ENCODE measurements at regions not wholly inside any gene's neighbourhood (a gene's known extent, or its start where the extent isn't known, plus 50 kb on each side); places are given as distances from the start of the nearest gene placed in this dataset.

GRCh38 chr7:52436278-52436677, 599.2 kb upstream of the POM121L12 start:
- TF ChIP-seq, protein P1, sequence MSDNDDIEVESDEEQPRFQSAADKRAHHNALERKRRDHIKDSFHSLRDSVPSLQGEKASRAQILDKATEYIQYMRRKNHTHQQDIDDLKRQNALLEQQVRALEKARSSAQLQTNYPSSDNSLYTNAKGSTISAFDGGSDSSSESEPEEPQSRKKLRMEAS (IDR thresholded peaks at IDR 0.05), result no peak
- TF ChIP-seq RAD21 (IDR thresholded peaks at IDR 0.05; ENCODE audit: low read depth), result no peak
- TF ChIP-seq EP300 (IDR thresholded peaks at IDR 0.05; ENCODE audit: borderline replicate concordance), result no peak
- TF ChIP-seq NFIC (IDR thresholded peaks at IDR 0.05), result no peak
- TF ChIP-seq, protein P2, sequence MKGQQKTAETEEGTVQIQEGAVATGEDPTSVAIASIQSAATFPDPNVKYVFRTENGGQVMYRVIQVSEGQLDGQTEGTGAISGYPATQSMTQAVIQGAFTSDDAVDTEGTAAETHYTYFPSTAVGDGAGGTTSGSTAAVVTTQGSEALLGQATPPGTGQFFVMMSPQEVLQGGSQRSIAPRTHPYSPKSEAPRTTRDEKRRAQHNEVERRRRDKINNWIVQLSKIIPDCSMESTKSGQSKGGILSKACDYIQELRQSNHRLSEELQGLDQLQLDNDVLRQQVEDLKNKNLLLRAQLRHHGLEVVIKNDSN (IDR thresholded peaks at IDR 0.05), result no peak
- no peak for TF ChIP-seq EGR1 (IDR thresholded peaks at IDR 0.05)
- TF ChIP-seq TCF12 (IDR thresholded peaks at IDR 0.05; ENCODE audit: low read depth), result no peak
- TF ChIP-seq TEAD4 (IDR thresholded peaks at IDR 0.05), result no peak
- TF ChIP-seq CEBPB (IDR thresholded peaks at IDR 0.05), result no peak
- no peak for TF ChIP-seq ZBTB7A (IDR thresholded peaks at IDR 0.05; ENCODE audit: low read depth)
- no peak for TF ChIP-seq CREB1 (IDR thresholded peaks at IDR 0.05; ENCODE audit: low read depth)
- TF ChIP-seq, protein P3, sequence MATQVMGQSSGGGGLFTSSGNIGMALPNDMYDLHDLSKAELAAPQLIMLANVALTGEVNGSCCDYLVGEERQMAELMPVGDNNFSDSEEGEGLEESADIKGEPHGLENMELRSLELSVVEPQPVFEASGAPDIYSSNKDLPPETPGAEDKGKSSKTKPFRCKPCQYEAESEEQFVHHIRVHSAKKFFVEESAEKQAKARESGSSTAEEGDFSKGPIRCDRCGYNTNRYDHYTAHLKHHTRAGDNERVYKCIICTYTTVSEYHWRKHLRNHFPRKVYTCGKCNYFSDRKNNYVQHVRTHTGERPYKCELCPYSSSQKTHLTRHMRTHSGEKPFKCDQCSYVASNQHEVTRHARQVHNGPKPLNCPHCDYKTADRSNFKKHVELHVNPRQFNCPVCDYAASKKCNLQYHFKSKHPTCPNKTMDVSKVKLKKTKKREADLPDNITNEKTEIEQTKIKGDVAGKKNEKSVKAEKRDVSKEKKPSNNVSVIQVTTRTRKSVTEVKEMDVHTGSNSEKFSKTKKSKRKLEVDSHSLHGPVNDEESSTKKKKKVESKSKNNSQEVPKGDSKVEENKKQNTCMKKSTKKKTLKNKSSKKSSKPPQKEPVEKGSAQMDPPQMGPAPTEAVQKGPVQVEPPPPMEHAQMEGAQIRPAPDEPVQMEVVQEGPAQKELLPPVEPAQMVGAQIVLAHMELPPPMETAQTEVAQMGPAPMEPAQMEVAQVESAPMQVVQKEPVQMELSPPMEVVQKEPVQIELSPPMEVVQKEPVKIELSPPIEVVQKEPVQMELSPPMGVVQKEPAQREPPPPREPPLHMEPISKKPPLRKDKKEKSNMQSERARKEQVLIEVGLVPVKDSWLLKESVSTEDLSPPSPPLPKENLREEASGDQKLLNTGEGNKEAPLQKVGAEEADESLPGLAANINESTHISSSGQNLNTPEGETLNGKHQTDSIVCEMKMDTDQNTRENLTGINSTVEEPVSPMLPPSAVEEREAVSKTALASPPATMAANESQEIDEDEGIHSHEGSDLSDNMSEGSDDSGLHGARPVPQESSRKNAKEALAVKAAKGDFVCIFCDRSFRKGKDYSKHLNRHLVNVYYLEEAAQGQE (IDR thresholded peaks at IDR 0.05; ENCODE audit: low read depth), result no peak
- no peak for TF ChIP-seq YY1 (IDR thresholded peaks at IDR 0.05; ENCODE audit: low read depth)
- no peak for TF ChIP-seq TAF1 (IDR thresholded peaks at IDR 0.05; ENCODE audit: low read depth)
- no peak for TF ChIP-seq FOXM1 (IDR thresholded peaks at IDR 0.05; ENCODE audit: borderline replicate concordance, low read depth)

DNA sequence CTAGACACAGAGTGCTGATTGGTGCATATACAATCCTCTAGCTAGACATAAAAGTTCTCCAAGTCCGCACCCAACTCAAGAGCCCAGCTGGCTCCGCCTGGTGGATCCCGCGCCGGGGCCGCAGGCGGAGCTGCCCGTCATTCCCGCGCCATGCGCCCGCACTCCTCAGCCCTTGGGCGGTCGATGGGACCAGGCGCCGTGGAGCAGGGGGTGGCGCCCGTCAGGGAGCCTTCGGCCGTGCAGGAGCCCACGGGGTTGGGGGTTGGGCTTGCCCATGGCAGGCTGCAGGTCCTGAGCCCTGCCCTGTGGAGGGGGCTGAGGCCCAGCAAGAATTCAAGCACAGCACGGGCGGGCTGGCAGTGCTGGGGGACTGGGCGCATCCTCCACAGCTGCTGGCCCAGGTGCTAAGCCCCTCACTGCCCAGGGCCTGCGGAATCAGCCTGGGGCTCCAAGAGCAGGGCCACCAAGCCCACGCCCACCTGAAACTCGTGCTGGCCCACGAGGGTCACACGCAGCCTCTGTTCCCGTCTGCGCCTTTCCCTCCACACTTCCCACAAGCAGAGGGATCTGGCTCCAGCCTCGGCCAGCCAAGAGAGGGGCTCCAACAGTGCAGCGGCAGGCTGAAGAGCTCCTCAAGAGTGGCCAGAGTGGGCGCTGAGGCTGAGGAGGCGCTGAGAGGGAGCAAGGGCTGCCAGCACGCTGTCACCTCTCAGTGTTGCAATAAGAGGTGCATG, 604.2 kb upstream of the POM121L12 start:
- TF ChIP-seq, protein P2 (IDR thresholded peaks at IDR 0.05), result no peak
- TF ChIP-seq TCF12 (IDR thresholded peaks at IDR 0.05; ENCODE audit: low read depth) (no peak), RAD21 (IDR thresholded peaks at IDR 0.05; ENCODE audit: low read depth) (no peak), EP300 (IDR thresholded peaks at IDR 0.05; ENCODE audit: borderline replicate concordance) (no peak), FOXM1 (IDR thresholded peaks at IDR 0.05; ENCODE audit: borderline replicate concordance, low read depth) (no peak), ZBTB7A (IDR thresholded peaks at IDR 0.05; ENCODE audit: low read depth) (no peak), TEAD4 (IDR thresholded peaks at IDR 0.05) (no peak), CEBPB (IDR thresholded peaks at IDR 0.05) (no peak), CREB1 (IDR thresholded peaks at IDR 0.05; ENCODE audit: low read depth) (no peak), YY1 (IDR thresholded peaks at IDR 0.05; ENCODE audit: low read depth) (no peak), TAF1 (IDR thresholded peaks at IDR 0.05; ENCODE audit: low read depth) (no peak), EGR1 (IDR thresholded peaks at IDR 0.05) (no peak), NFIC (IDR thresholded peaks at IDR 0.05) (no peak)
- TF ChIP-seq, protein P3 (IDR thresholded peaks at IDR 0.05; ENCODE audit: low read depth), result no peak

DNA sequence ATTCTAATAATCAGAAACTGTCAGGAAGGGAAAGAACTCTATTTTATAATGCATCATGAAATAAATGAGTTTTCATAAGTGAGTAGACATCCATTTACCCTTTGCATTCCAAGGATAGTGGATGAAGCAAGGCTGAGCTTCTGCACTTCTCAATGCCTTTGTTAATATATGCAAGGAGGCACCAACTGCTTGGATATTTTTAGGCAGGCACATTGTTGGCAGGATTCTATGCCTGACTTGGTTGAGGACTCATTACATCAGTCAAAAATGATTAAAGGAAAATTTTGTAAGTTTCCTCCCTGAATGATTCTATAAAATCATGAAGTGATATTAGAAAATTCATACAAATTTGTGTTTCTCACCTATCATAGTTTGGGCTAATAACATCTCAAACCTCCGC, 612.2 kb upstream of the POM121L12 start:
- no peak for TF ChIP-seq TCF12 (IDR thresholded peaks at IDR 0.05; ENCODE audit: low read depth)
- TF ChIP-seq FOXM1 (IDR thresholded peaks at IDR 0.05; ENCODE audit: borderline replicate concordance, low read depth), result no peak
- TF ChIP-seq CREB1 (IDR thresholded peaks at IDR 0.05; ENCODE audit: low read depth), result no peak
- no peak for TF ChIP-seq NFIC (IDR thresholded peaks at IDR 0.05)
- TF ChIP-seq TAF1 (IDR thresholded peaks at IDR 0.05; ENCODE audit: low read depth), result no peak
- TF ChIP-seq, protein P1 (IDR thresholded peaks at IDR 0.05), result no peak

DNA sequence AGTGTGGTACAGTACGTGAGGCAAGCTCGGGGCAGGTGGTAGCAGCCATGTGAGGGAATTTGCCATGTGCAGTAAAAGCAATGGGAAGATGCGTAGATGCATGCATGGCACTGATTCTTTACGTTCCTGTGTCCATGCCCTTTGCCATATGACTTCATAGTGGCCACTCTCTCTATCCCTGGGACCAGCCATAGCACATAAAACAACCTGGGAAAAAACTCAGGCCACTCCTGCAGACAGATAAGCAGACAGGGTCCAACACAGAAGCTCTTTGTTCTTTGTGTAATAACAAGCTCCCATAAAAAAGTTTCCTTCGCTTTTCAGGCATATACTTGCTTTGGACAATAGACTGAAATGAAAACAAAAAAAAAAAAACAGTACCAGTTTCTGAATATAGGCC, 622.4 kb upstream of the POM121L12 start:
- TF ChIP-seq YY1 (IDR thresholded peaks at IDR 0.05; ENCODE audit: low read depth) (no peak), EGR1 (IDR thresholded peaks at IDR 0.05) (no peak)
- TF ChIP-seq, protein P2 (IDR thresholded peaks at IDR 0.05), result no peak

DNA sequence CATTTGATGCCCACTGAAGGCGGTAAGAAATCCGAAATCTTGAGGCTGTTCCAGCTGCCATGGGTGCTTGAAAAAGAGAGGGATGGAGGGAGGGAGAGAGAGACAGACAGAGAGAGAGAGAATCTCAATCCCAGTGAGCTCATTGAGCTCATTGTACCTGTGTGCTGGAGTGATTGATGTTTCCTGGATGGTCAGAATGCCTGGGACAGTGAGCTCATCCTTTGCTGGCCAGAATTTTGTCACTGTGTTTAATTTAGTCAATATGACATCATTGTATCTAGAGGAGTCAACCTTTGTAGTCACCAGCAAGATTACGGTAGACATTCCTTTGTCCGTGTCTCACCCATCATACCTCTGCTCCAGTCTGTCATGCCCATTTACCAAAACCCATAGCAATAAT, 625.4 kb upstream of the POM121L12 start:
- TF ChIP-seq YY1 (IDR thresholded peaks at IDR 0.05; ENCODE audit: low read depth), result no peak
- TF ChIP-seq, protein P1 (IDR thresholded peaks at IDR 0.05), result no peak
- TF ChIP-seq, protein P3 (IDR thresholded peaks at IDR 0.05; ENCODE audit: low read depth), result no peak

All from Ishikawa (cell line).